ENCODE measurements at regions not wholly inside any gene's neighbourhood (a gene's known extent, or its start where the extent isn't known, plus 50 kb on each side); places are given as distances from the start of the nearest gene placed in this dataset.
"Not testable (repeated sequence)": the region's sequence is repeated elsewhere in the genome, so short reads cannot be mapped to it uniquely, and the experiment has no call there.

DNA sequence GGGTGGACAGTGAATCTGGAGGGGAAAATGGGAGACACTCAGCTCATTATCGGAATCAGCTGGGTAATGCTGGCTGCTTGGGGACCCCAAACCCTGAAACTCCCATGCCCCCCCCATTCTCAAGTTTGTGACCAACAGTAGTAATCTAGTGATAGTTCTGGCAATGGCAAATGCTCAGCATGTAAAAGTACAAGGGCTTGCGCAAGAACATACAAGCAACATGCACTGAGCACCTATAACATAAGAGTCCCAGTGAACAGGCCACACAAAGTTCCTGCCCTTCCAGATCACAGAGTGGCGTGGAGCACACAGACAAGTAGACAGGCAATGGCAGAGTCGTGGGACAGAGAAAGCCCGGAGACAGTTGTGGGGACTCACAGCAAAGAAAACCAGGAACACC lies 407.9 kb downstream of the MED13L start:
- no peaks in the 10 kb centered on the region for H3K4me1 ChIP-seq (ENCODE audit: control insufficient read depth in 1 of 2, low read depth in 2 of 2)
- DNase-seq (ENCODE audit: low spot score) = no peak
- no peaks in the 10 kb centered on the region for H3K36me3 ChIP-seq
- ATAC-seq (ENCODE audit: insufficient number of reproducible peaks, low FRiP score, low read depth) = no peak
- no peak for TF ChIP-seq CTCF (IDR thresholded peaks at IDR 0.05)
- no peak overlapping the region for H3K27ac ChIP-seq
- no peak overlapping the region for H3K4me3 ChIP-seq
- no peaks in the 10 kb centered on the region for H3K9me3 ChIP-seq
- H3K27me3 ChIP-seq (replicated peaks; ENCODE audit: insufficient read depth) = no peaks in the 10 kb centered on the region

GRCh38 chr12:115868624-115869023 lies 408.9 kb downstream of the MED13L start:
- no peaks in the 10 kb centered on the region for H3K36me3 ChIP-seq
- H3K9me3 ChIP-seq = no peaks in the 10 kb centered on the region
- no peak overlapping the region for H3K4me3 ChIP-seq
- H3K27ac ChIP-seq = no peak overlapping the region
- no peaks in the 10 kb centered on the region for H3K4me1 ChIP-seq (ENCODE audit: control insufficient read depth in 1 of 2, low read depth in 2 of 2)
- TF ChIP-seq CTCF (IDR thresholded peaks at IDR 0.05) = no peak
- ATAC-seq (ENCODE audit: insufficient number of reproducible peaks, low FRiP score, low read depth) (no peak), DNase-seq (ENCODE audit: low spot score) (no peak)
- no peaks in the 10 kb centered on the region for H3K27me3 ChIP-seq (replicated peaks; ENCODE audit: insufficient read depth)

DNA sequence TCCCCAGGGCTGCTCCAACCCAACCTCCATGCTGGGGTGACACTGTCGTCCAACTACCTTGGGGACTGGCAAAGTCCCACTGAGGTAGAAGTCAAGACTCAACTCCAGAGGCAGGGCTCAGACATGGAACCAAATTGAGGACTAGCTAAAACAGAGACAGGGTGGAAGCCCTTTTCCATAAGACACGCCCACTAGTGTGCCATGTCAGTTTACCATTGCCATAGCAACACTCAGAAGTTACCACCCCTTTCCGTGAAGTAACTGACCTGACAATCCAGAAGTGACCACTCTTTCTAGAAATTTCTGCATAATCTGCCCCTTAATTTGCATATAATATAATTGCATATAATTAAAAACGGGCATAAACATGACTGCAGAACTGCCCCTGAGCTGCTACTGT lies 409.6 kb downstream of the MED13L start:
- Histone ChIP-seq H3K36me3 (no peaks in the 10 kb centered on the region), H3K9me3 (no peaks in the 10 kb centered on the region), H3K27ac (no peak overlapping the region), H3K27me3 (replicated peaks; ENCODE audit: insufficient read depth) (no peaks in the 10 kb centered on the region), H3K4me3 (no peak overlapping the region), H3K4me1 (ENCODE audit: control insufficient read depth in 1 of 2, low read depth in 2 of 2) (no peaks in the 10 kb centered on the region)
- TF ChIP-seq CTCF (IDR thresholded peaks at IDR 0.05) = no peak
- ATAC-seq (ENCODE audit: insufficient number of reproducible peaks, low FRiP score, low read depth) (no peak), DNase-seq (ENCODE audit: low spot score) (no peak)

DNA sequence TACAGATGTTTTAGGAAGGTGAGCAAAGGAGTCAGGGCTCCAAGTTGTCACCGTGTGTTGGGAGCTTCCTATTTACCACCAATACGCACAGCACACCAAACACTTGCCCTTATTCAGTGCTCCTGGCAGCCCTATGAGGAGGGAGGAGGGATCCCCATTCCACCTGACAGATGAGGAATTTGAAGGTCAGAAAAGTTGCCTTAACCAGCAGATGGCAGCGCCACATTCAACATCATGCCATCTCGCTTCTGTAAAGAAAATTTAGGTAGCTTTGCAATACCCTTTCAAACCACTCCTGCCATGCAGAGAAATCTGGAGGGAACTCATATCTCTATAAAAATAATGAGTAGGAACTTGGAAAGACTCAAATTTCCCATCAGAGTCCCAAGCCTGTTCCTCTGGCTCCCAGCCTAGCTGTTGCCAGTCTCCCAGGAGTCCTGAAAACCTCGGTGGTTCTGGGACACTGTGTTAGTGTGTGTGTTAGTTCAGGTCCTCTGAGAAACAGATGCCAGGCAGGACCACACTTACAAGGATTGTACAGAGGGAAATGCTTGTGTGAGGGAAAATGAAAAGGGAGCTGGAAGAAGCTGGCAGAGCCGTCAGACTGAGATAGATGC lies 410.5 kb downstream of the MED13L start:
- Histone ChIP-seq H3K36me3 (no peaks in the 10 kb centered on the region), H3K9me3 (no peaks in the 10 kb centered on the region), H3K27me3 (replicated peaks; ENCODE audit: insufficient read depth) (no peaks in the 10 kb centered on the region), H3K4me1 (ENCODE audit: control insufficient read depth in 1 of 2, low read depth in 2 of 2) (no peaks in the 10 kb centered on the region), H3K4me3 (no peak overlapping the region), H3K27ac (no peak overlapping the region)
- TF ChIP-seq CTCF (IDR thresholded peaks at IDR 0.05) = no peak
- ATAC-seq (ENCODE audit: insufficient number of reproducible peaks, low FRiP score, low read depth) = no peak
- DNase-seq (ENCODE audit: low spot score) = no peak

- not testable (repeated sequence) for H3K36me3 ChIP-seq; H3K27ac ChIP-seq; H3K4me3 ChIP-seq; H3K9me3 ChIP-seq; ATAC-seq (ENCODE audit: insufficient number of reproducible peaks, low FRiP score, low read depth); DNase-seq (ENCODE audit: low spot score); H3K4me1 ChIP-seq (ENCODE audit: control insufficient read depth in 1 of 2, low read depth in 2 of 2); H3K27me3 ChIP-seq (replicated peaks; ENCODE audit: insufficient read depth)
These were observed 411.2 kb downstream of the MED13L start for GRCh38 chr12:115866281-115866680.

DNA sequence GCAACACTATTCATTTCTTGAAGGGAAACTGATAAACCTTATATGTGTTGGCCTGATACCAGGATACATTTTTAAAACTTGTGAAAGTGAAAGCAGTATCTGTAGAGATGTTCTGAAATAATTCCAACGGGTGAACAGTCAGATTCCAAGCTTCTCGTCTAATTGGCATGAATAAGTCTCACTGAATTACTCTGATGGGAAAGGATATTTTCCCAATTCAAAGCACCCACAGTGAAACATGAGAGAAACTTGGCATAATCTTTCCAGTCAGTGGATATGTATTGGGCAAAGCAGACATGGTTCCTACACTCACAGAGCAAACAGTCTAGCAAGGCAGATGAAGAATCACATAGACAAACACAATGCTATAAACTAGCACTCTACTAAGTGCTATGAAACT lies 413.1 kb downstream of the MED13L start:
- H3K27ac ChIP-seq = no peak overlapping the region
- no peaks in the 10 kb centered on the region for H3K9me3 ChIP-seq
- no peaks in the 10 kb centered on the region for H3K4me1 ChIP-seq (ENCODE audit: control insufficient read depth in 1 of 2, low read depth in 2 of 2)
- TF ChIP-seq CTCF (IDR thresholded peaks at IDR 0.05) = no peak
- no peak overlapping the region for H3K4me3 ChIP-seq
- DNase-seq (ENCODE audit: low spot score) = no peak
- no peaks in the 10 kb centered on the region for H3K27me3 ChIP-seq (replicated peaks; ENCODE audit: insufficient read depth)
- no peak for ATAC-seq (ENCODE audit: insufficient number of reproducible peaks, low FRiP score, low read depth)
- H3K36me3 ChIP-seq = no peaks in the 10 kb centered on the region

All from thoracic aorta (tissue), 2 donors.